Activated CD8-positive, alpha-beta T cell treated with anti-CD3 and anti-CD28 coated beads, Interleukin-2, amount 10 ng/mL, durations not matched to agents 7 days and 5 days (primary cell): ENCODE measurements at regions not wholly inside any gene's neighbourhood (a gene's known extent, or its start where the extent isn't known, plus 50 kb on each side); places are given as distances from the start of the nearest gene placed in this dataset.
"Not testable (repeated sequence)": the region's sequence is repeated elsewhere in the genome, so short reads cannot be mapped to it uniquely, and the experiment has no call there.

Experiments used
- ATAC-seq: fragments of 150-1000 bp; cut with Tn5 transposase; one replicate; pipeline ENCODE4 v1.10.0; 2021; ENCODE audit warnings: moderate library complexity
- CTCF ChIA-PET: fragments of 350-600 bp; sonication (Branson Sonifier 250); formaldehyde crosslinking; loops from one replicate; lab custom pipeline; 2021; ENCODE audit warnings: antibody characterized with exemption; lab: Charles Lee
- POLR2A ChIA-PET: fragments of 350-600 bp; sonication (Branson Sonifier 250); formaldehyde crosslinking; loops from one replicate; lab custom pipeline; 2021; ENCODE audit warnings: antibody characterized with exemption; lab: Charles Lee
- DNase-seq: peaks from one replicate; pipeline ENCODE4 v3.0.0-alpha.2; 2020
- H3K27ac Mint-ChIP-seq: one replicate; pipeline ENCODE4 v1.8.0; 2021; ENCODE audit warnings: mild to moderate bottlenecking, mixed read lengths
- H3K27me3 Mint-ChIP-seq: one replicate; pipeline ENCODE4 v1.8.0; 2021; ENCODE audit warnings: low read depth, mixed read lengths
- H3K36me3 Mint-ChIP-seq: one replicate; pipeline ENCODE4 v1.8.0; 2021; ENCODE audit warnings: low read depth, mixed read lengths
- H3K4me1 Mint-ChIP-seq: one replicate; pipeline ENCODE4 v1.8.0; 2021; ENCODE audit warnings: low read depth, mixed read lengths
- H3K4me3 Mint-ChIP-seq: one replicate; pipeline ENCODE4 v1.8.0; 2021; ENCODE audit warnings: mild to moderate bottlenecking, mixed read lengths
- H3K9me3 Mint-ChIP-seq: one replicate; pipeline ENCODE4 v1.8.0; 2022; ENCODE audit warnings: mixed read lengths; ENCODE audit not compliant: insufficient read depth

GRCh38 chr6:16055852-16056251, 73.0 kb upstream of the MYLIP start:
- Mint-ChIP-seq H3K9me3 (no peaks in the 10 kb centered on the region), H3K4me1 (peaks cover 4% of the 10 kb centered on the region), H3K4me3 (no peak overlapping the region), H3K27me3 (peaks cover 4% of the 10 kb centered on the region), H3K36me3 (no peaks in the 10 kb centered on the region), H3K27ac (no peak overlapping the region)
- ChIA-PET POLR2A (no interaction called here), CTCF (no interaction called here)
- no peak for DNase-seq
- no peak for ATAC-seq

- peaks cover 2% of the 10 kb centered on the region for H3K27me3 Mint-ChIP-seq
- no peak overlapping the region for H3K4me3 Mint-ChIP-seq
- no peaks in the 10 kb centered on the region for H3K9me3 Mint-ChIP-seq
- ATAC-seq (no peak), DNase-seq (no peak)
- POLR2A ChIA-PET = no interaction called here
- H3K4me1 Mint-ChIP-seq = no peaks in the 10 kb centered on the region
- no peaks in the 10 kb centered on the region for H3K36me3 Mint-ChIP-seq
- H3K27ac Mint-ChIP-seq = no peak overlapping the region
- CTCF ChIA-PET = no interaction called here
Measured at GRCh38 chr6:16049168-16049567, 79.7 kb upstream of the MYLIP start.

DNA sequence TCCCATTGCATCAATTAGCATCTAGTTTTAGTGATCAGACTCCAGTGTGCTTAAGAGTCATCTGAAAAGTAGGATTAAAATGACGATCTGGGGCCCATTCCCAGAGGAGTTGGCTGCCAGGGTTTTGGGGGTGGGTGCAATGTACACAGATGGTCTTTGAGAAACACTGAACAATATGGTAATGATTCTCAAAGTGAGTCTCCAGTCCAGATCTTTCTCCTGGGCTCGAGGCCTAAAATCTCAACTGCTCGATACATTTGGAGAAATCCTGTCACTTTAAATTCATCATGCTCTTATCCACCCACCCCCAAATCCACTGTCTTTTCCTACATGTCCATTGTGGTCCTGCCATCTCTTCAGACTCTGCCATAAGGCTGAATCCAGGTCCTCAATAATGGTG, 80.7 kb upstream of the MYLIP start:
- Mint-ChIP-seq H3K4me3 (no peak overlapping the region), H3K27ac (no peak overlapping the region), H3K9me3 (no peaks in the 10 kb centered on the region), H3K36me3 (no peaks in the 10 kb centered on the region), H3K4me1 (no peaks in the 10 kb centered on the region), H3K27me3 (peaks cover 2% of the 10 kb centered on the region)
- DNase-seq (no peak), ATAC-seq (no peak)
- POLR2A ChIA-PET = no interaction called here
- CTCF ChIA-PET = no interaction called here

GRCh38 chr6:16047435-16047990, 81.4 kb upstream of the MYLIP start:
- ATAC-seq (no peak), DNase-seq (no peak)
- ChIA-PET POLR2A (no interaction called here), CTCF (interaction anchor here (1.0 to 1.2 kb wide), 2 partner anchors 11 to 142 kb away, joined by 3 to 4 read pairs; no protein-coding TSS in a partner anchor)
- Mint-ChIP-seq H3K36me3 (no peaks in the 10 kb centered on the region), H3K4me3 (no peak overlapping the region), H3K27ac (no peak overlapping the region), H3K27me3 (peaks cover 2% of the 10 kb centered on the region), H3K9me3 (no peaks in the 10 kb centered on the region), H3K4me1 (no peaks in the 10 kb centered on the region)

DNA sequence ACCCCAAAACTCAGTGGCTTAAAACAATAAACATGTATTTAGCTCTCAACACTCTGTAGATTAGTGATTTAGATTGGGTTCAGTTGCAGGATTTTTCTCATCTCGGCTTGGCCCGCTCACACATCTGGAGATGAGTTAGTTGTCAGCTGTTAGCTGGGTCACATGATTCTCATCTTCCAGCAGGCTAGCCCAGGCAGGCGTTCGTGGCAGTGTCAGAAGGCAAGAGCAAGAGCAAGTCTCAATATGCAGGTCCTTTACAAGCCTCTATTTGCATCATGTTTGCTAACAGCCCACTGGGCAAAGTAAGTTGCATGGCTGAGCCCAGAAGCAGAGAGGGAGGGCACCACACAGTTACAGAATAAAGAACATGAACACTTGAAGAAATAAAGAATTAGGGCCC, 83.6 kb upstream of the MYLIP start:
- Mint-ChIP-seq H3K4me3 (no peak overlapping the region), H3K27me3 (peaks cover 4% of the 10 kb centered on the region), H3K27ac (no peak overlapping the region), H3K9me3 (no peaks in the 10 kb centered on the region), H3K36me3 (no peaks in the 10 kb centered on the region), H3K4me1 (no peaks in the 10 kb centered on the region)
- ChIA-PET CTCF (no interaction called here), POLR2A (no interaction called here)
- DNase-seq (no peak), ATAC-seq (no peak)

GRCh38 chr6:16044211-16044643, 84.7 kb upstream of the MYLIP start:
- H3K9me3 Mint-ChIP-seq = no peaks in the 10 kb centered on the region
- ChIA-PET POLR2A (no interaction called here), CTCF (no interaction called here)
- no peak for DNase-seq
- H3K4me1 Mint-ChIP-seq = no peaks in the 10 kb centered on the region
- H3K36me3 Mint-ChIP-seq = no peaks in the 10 kb centered on the region
- peaks cover 4% of the 10 kb centered on the region for H3K27me3 Mint-ChIP-seq
- H3K27ac Mint-ChIP-seq = no peak overlapping the region
- no peak overlapping the region for H3K4me3 Mint-ChIP-seq
- ATAC-seq = no peak

DNA sequence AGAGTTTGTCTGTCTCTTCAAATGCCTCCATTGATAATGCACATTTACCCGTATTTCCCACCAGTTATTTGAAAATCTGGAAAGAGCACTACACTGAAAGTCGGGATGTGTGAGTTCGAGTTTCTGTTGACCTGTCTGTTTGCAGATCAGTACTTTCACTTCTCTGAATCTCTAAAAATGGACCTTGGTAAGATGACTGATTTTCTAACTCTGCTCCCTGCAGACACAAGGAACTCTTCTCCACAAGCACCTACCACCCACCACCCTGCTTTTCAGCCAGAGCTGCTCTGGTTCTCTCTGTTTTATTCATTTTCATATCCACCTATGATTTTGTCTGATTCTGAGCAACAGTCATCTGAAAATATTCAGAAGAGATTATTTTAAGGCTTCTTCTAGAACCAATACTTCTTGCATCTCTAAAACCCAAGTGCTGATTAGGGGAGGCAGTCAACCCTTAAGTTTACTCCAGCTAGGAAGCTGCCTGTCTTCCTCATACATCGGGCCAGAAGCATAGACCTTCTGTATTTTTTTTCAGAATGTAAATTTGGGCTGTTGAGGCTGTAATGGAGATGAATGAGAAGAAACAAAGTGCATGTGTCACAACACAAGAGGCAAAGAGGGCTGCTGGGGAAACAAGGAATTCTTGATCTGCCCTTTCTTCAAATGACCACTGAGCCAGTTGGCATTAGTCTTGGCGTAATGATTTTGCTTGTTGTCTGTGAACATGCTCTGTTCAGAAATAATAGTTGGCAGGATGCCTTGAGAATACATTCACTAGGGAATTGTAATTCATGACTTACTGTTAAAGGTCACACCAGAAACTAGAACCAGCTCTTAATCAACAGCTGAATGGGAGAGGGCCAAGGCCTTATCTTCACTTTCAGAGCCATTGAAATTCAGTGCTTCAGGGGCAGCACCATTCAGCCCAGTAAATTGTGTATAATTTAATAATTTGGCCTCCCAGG, 85.4 kb upstream of the MYLIP start:
- ATAC-seq (no peak), DNase-seq (no peak)
- Mint-ChIP-seq H3K36me3 (no peaks in the 10 kb centered on the region), H3K27ac (no peak overlapping the region), H3K4me3 (no peak overlapping the region), H3K4me1 (no peaks in the 10 kb centered on the region), H3K27me3 (peaks cover 4% of the 10 kb centered on the region), H3K9me3 (no peaks in the 10 kb centered on the region)
- ChIA-PET POLR2A (no interaction called here), CTCF (no interaction called here)

- H3K9me3 Mint-ChIP-seq = no peaks in the 10 kb centered on the region
- no peaks in the 10 kb centered on the region for H3K4me1 Mint-ChIP-seq
- no peaks in the 10 kb centered on the region for H3K36me3 Mint-ChIP-seq
- ChIA-PET POLR2A (no interaction called here), CTCF (no interaction called here)
- DNase-seq (no peak), ATAC-seq (no peak)
- no peak overlapping the region for H3K27ac Mint-ChIP-seq
- no peak overlapping the region for H3K4me3 Mint-ChIP-seq
- H3K27me3 Mint-ChIP-seq = peaks cover 4% of the 10 kb centered on the region
Measured at GRCh38 chr6:16042751-16043150, 86.1 kb upstream of the MYLIP start.

GRCh38 chr6:16041327-16041726, 87.6 kb upstream of the MYLIP start:
- ATAC-seq (no peak), DNase-seq (no peak)
- ChIA-PET POLR2A (no interaction called here), CTCF (no interaction called here)
- no peak overlapping the region for H3K27ac Mint-ChIP-seq
- H3K4me1 Mint-ChIP-seq = no peaks in the 10 kb centered on the region
- H3K36me3 Mint-ChIP-seq = no peaks in the 10 kb centered on the region
- no peak overlapping the region for H3K4me3 Mint-ChIP-seq
- peaks cover 4% of the 10 kb centered on the region for H3K27me3 Mint-ChIP-seq
- H3K9me3 Mint-ChIP-seq = no peaks in the 10 kb centered on the region

GRCh38 chr6:16040628-16040974, 88.3 kb upstream of the MYLIP start:
- CTCF ChIA-PET = no interaction called here
- Mint-ChIP-seq H3K27me3 (peaks cover 4% of the 10 kb centered on the region), H3K36me3 (no peaks in the 10 kb centered on the region), H3K4me3 (no peak overlapping the region), H3K27ac (no peak overlapping the region), H3K4me1 (no peaks in the 10 kb centered on the region), H3K9me3 (no peaks in the 10 kb centered on the region)
- DNase-seq (no peak), ATAC-seq (no peak)
- POLR2A ChIA-PET = no interaction called here

DNA sequence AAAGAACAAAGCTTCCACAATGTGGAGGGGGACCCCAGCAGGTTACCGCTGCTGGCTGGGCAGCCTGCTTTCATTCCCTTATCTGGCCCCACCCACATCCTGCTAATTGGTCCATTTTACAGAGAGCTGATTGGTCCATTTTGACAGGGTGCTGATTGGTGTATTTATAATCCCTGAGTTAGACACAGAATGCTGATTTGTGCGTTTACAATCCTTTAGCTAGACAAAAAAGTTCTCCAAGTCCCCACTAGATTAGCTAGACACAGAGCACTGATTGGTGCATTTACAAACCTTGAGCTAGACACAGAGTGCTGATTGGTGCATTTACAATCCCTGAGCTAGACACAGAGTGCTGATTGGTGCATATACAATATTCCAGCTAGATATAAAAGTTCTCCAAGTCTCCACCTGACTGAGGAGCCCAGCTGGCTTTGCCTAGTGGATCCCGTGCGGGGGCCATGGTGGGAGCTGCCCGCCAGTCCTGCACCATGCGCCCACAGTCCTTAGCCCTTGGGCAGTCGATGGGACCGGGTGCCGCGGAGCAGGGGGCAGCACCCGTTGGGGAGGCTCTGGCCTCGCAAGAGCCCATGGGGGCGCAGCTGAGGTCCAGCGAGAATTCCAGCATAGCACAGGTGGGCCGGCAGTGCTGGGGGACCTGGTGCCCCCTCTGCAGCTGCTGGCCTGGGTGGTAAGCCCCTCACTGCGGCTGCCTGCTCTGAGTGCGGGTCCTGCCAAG, 88.8 kb upstream of the MYLIP start:
- ChIA-PET POLR2A (interaction anchor here (0.6 kb wide), 1 partner anchor 90 kb away, joined by 3 read pairs; no protein-coding TSS in a partner anchor), CTCF (interaction anchor here (0.7 kb wide), 1 partner anchor 143 kb away, joined by 3 read pairs; no protein-coding TSS in a partner anchor)
- H3K9me3 Mint-ChIP-seq, ATAC-seq, H3K36me3 Mint-ChIP-seq, H3K4me1 Mint-ChIP-seq, DNase-seq, H3K4me3 Mint-ChIP-seq, H3K27ac Mint-ChIP-seq, H3K27me3 Mint-ChIP-seq: not testable (repeated sequence)

- Mint-ChIP-seq H3K9me3 (no peaks in the 10 kb centered on the region), H3K27me3 (peaks cover 5% of the 10 kb centered on the region), H3K36me3 (no peaks in the 10 kb centered on the region), H3K4me1 (no peaks in the 10 kb centered on the region), H3K4me3 (no peak overlapping the region), H3K27ac (no peak overlapping the region)
- ChIA-PET POLR2A (no interaction called here), CTCF (no interaction called here)
- DNase-seq (no peak), ATAC-seq (no peak)
Measured at GRCh38 chr6:16038938-16039337, 89.9 kb upstream of the MYLIP start.
